HG02798 (cell line): ENCODE measurements at regions not wholly inside any gene's neighbourhood (a gene's known extent, or its start where the extent isn't known, plus 50 kb on each side); places are given as distances from the start of the nearest gene placed in this dataset.

Experiments used
- ATAC-seq: cut with Tn5 transposase; IDR thresholded peaks from one replicate; pipeline ENCODE4 v1.9.1; 2021; ENCODE audit warnings: mild to moderate bottlenecking; ENCODE audit not compliant: unreplicated experiment, poor library complexity

- ATAC-seq = no peak
Measured at GRCh38 chr19:30733826-30734550, 361.8 kb downstream of the ZNF536 start.

GRCh38 chr19:30731591-30731990 lies 359.4 kb downstream of the ZNF536 start:
- no peak for ATAC-seq

GRCh38 chr19:30729451-30729850 lies 357.3 kb downstream of the ZNF536 start:
- ATAC-seq = no peak

GRCh38 chr19:30722761-30723160 lies 350.6 kb downstream of the ZNF536 start:
- ATAC-seq = no peak

- no peak for ATAC-seq
Measured at GRCh38 chr19:30722186-30722585, 350.0 kb downstream of the ZNF536 start.

GRCh38 chr19:30719999-30720345 lies 347.8 kb downstream of the ZNF536 start:
- ATAC-seq = no peak

GRCh38 chr19:30719189-30719998 lies 347.2 kb downstream of the ZNF536 start:
- no peak for ATAC-seq

GRCh38 chr19:30718707-30719106 lies 346.5 kb downstream of the ZNF536 start:
- no peak for ATAC-seq

GRCh38 chr19:30718014-30718413 lies 345.8 kb downstream of the ZNF536 start:
- ATAC-seq = no peak

GRCh38 chr19:30717381-30717780 lies 345.2 kb downstream of the ZNF536 start:
- no peak for ATAC-seq

- ATAC-seq = no peak
Measured at GRCh38 chr19:30712431-30713337, 340.5 kb downstream of the ZNF536 start.

- no peak for ATAC-seq
Measured at GRCh38 chr19:30711826-30712225, 339.6 kb downstream of the ZNF536 start.

- no peak for ATAC-seq
Measured at GRCh38 chr19:30711296-30711695, 339.1 kb downstream of the ZNF536 start.

- ATAC-seq = no peak
Measured at GRCh38 chr19:30710721-30711120, 338.5 kb downstream of the ZNF536 start.

GRCh38 chr19:30708416-30709178 lies 336.4 kb downstream of the ZNF536 start:
- no peak for ATAC-seq

- ATAC-seq = no peak
Measured at GRCh38 chr19:30704771-30705330, 332.7 kb downstream of the ZNF536 start.

- ATAC-seq = no peak
Measured at GRCh38 chr19:30703645-30704044, 331.5 kb downstream of the ZNF536 start.

- no peak for ATAC-seq
Measured at GRCh38 chr19:30701178-30701577, 329.0 kb downstream of the ZNF536 start.

- no peak for ATAC-seq
Measured at GRCh38 chr19:30699871-30700280, 327.7 kb downstream of the ZNF536 start.

- ATAC-seq = no peak
Measured at GRCh38 chr19:30696514-30696913, 324.3 kb downstream of the ZNF536 start.
